PC-9 (cell line): ENCODE measurements at regions not wholly inside any gene's neighbourhood (a gene's known extent, or its start where the extent isn't known, plus 50 kb on each side); places are given as distances from the start of the nearest gene placed in this dataset.

Experiments
- EZH2 ChIP-seq: fragments of 200-600 bp; sonication (generic); IDR thresholded peaks from 2 replicates; pipeline ENCODE4 v1.8.0; 2017; ENCODE audit warnings: antibody characterized with exemption, low read depth
- TF ChIP-seq, protein P1 (sequence below): fragments of 200-600 bp; sonication (generic); conservative IDR thresholded peaks from 2 replicates; pipeline ENCODE4 v1.6.1; 2017; ENCODE audit warnings: mixed run types, antibody characterized with exemption, mild to moderate bottlenecking, moderate library complexity

DNA sequence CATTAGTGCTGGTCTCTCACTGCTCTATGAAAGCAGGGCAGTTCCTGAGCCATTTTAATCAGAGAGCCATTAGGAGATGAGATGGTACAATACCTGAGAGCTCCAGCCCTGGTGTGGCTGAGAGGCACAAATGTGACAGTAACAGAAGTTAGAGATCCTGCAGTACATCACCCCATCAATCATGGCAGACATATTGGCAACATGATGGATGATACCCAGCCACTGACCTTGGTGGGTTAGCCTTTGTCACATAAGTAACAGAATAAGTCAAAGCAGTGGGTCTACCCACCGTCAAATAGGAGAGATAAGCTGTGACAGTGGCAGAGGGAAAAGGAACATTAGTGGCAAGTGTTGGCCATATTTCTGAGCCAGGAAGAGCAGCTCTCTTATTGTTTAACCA lies 53.3 kb upstream of the NXPH1 start:
- TF ChIP-seq, protein P1, sequence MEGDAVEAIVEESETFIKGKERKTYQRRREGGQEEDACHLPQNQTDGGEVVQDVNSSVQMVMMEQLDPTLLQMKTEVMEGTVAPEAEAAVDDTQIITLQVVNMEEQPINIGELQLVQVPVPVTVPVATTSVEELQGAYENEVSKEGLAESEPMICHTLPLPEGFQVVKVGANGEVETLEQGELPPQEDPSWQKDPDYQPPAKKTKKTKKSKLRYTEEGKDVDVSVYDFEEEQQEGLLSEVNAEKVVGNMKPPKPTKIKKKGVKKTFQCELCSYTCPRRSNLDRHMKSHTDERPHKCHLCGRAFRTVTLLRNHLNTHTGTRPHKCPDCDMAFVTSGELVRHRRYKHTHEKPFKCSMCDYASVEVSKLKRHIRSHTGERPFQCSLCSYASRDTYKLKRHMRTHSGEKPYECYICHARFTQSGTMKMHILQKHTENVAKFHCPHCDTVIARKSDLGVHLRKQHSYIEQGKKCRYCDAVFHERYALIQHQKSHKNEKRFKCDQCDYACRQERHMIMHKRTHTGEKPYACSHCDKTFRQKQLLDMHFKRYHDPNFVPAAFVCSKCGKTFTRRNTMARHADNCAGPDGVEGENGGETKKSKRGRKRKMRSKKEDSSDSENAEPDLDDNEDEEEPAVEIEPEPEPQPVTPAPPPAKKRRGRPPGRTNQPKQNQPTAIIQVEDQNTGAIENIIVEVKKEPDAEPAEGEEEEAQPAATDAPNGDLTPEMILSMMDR: no peak
- TF ChIP-seq EZH2: no peak
